H1 (cell line): ENCODE measurements at regions not wholly inside any gene's neighbourhood (a gene's known extent, or its start where the extent isn't known, plus 50 kb on each side); places are given as distances from the start of the nearest gene placed in this dataset.

Experiments used
- CTCF ChIA-PET: fragments of 300-600 bp; sonication (Branson Sonifier 250); formaldehyde crosslinking; loops from one replicate; lab custom pipeline; 2021; ENCODE audit not compliant: partially characterized antibody; lab: Charles Lee
- POLR2A ChIA-PET: fragments of 300-600 bp; sonication (Branson Sonifier 250); formaldehyde crosslinking; loops from one replicate; lab custom pipeline; 2021; ENCODE audit warnings: inconsistent platforms; ENCODE audit not compliant: partially characterized antibody; lab: Charles Lee
- DNase-seq, 2 experiments: peaks; one replicate each; pipeline versions ENCODE4 v3.0.0 to v3.0.0-alpha.2; 2010 to 2022; ENCODE audit warnings: low spot score in 2 of 2, low read depth in 1 of 2, mixed read lengths in 1 of 2
- FAIRE-seq: peaks from 2 replicates; lab custom pipeline; 2011; peaks lifted over from hg19 to GRCh38; lab: Jason Lieb, UNC
- H2AFZ ChIP-seq: 2 replicates; pipeline ENCODE4 v1.8.1; 2012; ENCODE audit warnings: low read length, inconsistent platforms
- H2AK5ac ChIP-seq: 2 replicates; pipeline ENCODE4 v1.6.1; 2013; ENCODE audit warnings: low read depth, low read length
- H2BK120ac ChIP-seq: replicated peaks from 2 replicates; pipeline ENCODE3; 2013; ENCODE audit warnings: low read depth, low read length, inconsistent platforms
- H2BK12ac ChIP-seq: 2 replicates; pipeline ENCODE4 v1.6.1; 2013; ENCODE audit warnings: low read depth, low read length
- H2BK15ac ChIP-seq: 2 replicates; pipeline ENCODE4 v1.6.1; 2013; ENCODE audit warnings: low read length
- H2BK20ac ChIP-seq: 2 replicates; pipeline ENCODE4 v1.6.1; 2013; ENCODE audit warnings: low read length
- H2BK5ac ChIP-seq: 2 replicates; pipeline ENCODE4 v1.6.1; 2013; ENCODE audit warnings: low read depth, low read length
- H3K14ac ChIP-seq: 2 replicates; pipeline ENCODE4 v1.6.1; 2013; ENCODE audit warnings: inconsistent platforms; ENCODE audit not compliant: insufficient read length
- H3K18ac ChIP-seq: 2 replicates; pipeline ENCODE4 v1.6.1; 2013; ENCODE audit warnings: low read length; ENCODE audit errors: extremely low read depth
- H3K23ac ChIP-seq: 2 replicates; pipeline ENCODE4 v1.6.1; 2013; ENCODE audit warnings: inconsistent platforms; ENCODE audit not compliant: insufficient read length
- H3K23me2 ChIP-seq: 2 replicates; pipeline ENCODE4 v1.6.1; 2013; ENCODE audit warnings: low read depth, low read length
- H3K27ac ChIP-seq: 2 replicates; pipeline ENCODE4 v1.6.1; 2011; ENCODE audit warnings: low read depth, low read length, inconsistent platforms
- H3K27me3 ChIP-seq, 4 experiments: replicated peaks in 1 of 4; 1 replicate in 1 of 4; 2 replicates in 3 of 4; pipeline versions ENCODE4 v1.6.1 to v1.8.1; 2011 to 2013; ENCODE audit warnings: low read length in 3 of 4, mild to moderate bottlenecking in 3 of 4, inconsistent platforms in 2 of 4, mixed read lengths in 2 of 4, moderate library complexity in 1 of 4; ENCODE audit not compliant: control insufficient read depth in 3 of 4, insufficient read depth in 3 of 4; ENCODE audit errors: extremely low read depth in 1 of 4
- H3K36me3 ChIP-seq, 4 experiments: 2 replicates each; pipeline versions ENCODE4 v1.6.1 to v1.8.1; 2011 to 2013; ENCODE audit warnings: mild to moderate bottlenecking in 4 of 4, low read length in 3 of 4, moderate library complexity in 2 of 4, control low read depth in 1 of 4, inconsistent platforms in 1 of 4; ENCODE audit not compliant: insufficient read depth in 4 of 4, control insufficient read depth in 2 of 4
- H3K4ac ChIP-seq: replicated peaks from 2 replicates; pipeline ENCODE3; 2013; ENCODE audit warnings: low read length, low read depth, mixed read lengths, inconsistent platforms; ENCODE audit not compliant: insufficient read length
- H3K4me1 ChIP-seq, 4 experiments: replicated peaks in 1 of 4; 1 replicate in 1 of 4; 2 replicates in 3 of 4; pipeline versions ENCODE4 v1.6.1 to v1.8.1; 2011 to 2013; ENCODE audit warnings: low read length in 3 of 4, inconsistent platforms in 2 of 4, mixed read lengths in 1 of 4; ENCODE audit not compliant: insufficient read depth in 4 of 4, control insufficient read depth in 3 of 4
- H3K4me2 ChIP-seq, 2 experiments: 2 replicates each; pipeline versions ENCODE4 v1.6.1 to v1.8.1; 2011 to 2013; ENCODE audit warnings: low read depth in 2 of 2, low read length in 2 of 2, control low read depth in 1 of 2, inconsistent platforms in 1 of 2, mild to moderate bottlenecking in 1 of 2; ENCODE audit not compliant: insufficient read depth in 1 of 2
- H3K4me3 ChIP-seq, 4 experiments: fragments of 200-600, 300-600 bp in 1 of 4; sonication (generic), shearing (Covaris generic), sonication (Bioruptor Twin) in 1 of 4; 2 replicates each; pipeline versions ENCODE4 v1.5.1 to v1.8.1; 2011 to 2016; ENCODE audit warnings: low read length in 4 of 4, low read depth in 3 of 4, control low read depth in 2 of 4, inconsistent platforms in 2 of 4, mild to moderate bottlenecking in 2 of 4, mixed read lengths in 1 of 4, moderate library complexity in 1 of 4; ENCODE audit not compliant: insufficient read depth in 2 of 4; ENCODE audit errors: extremely low read depth in 1 of 4
- H3K56ac ChIP-seq: replicated peaks from 2 replicates; pipeline ENCODE3; 2013; ENCODE audit warnings: low read depth, mild to moderate bottlenecking, mixed read lengths, low read length, inconsistent platforms; ENCODE audit not compliant: insufficient read length
- H3K79me1 ChIP-seq: 2 replicates; pipeline ENCODE4 v1.6.1; 2013; ENCODE audit warnings: low read depth, low read length, control low read depth
- H3K79me2 ChIP-seq, 2 experiments: 2 replicates each; pipeline versions ENCODE4 v1.6.1 to v1.8.1; 2012 to 2013; ENCODE audit warnings: low read length in 2 of 2, mild to moderate bottlenecking in 2 of 2, inconsistent platforms in 1 of 2; ENCODE audit not compliant: insufficient read depth in 2 of 2, control insufficient read depth in 1 of 2
- H3K9ac ChIP-seq, 4 experiments: replicated peaks in 1 of 4; 1 replicate in 1 of 4; 2 replicates in 3 of 4; pipeline versions ENCODE4 v1.6.1 to v1.8.1; 2011 to 2013; ENCODE audit warnings: low read depth in 3 of 4, low read length in 3 of 4, control low read depth in 2 of 4, mild to moderate bottlenecking in 2 of 4, moderate library complexity in 2 of 4, inconsistent platforms in 1 of 4; ENCODE audit errors: extremely low read depth in 1 of 4
- H3K9me3 ChIP-seq, 2 experiments: 2 replicates each; pipeline versions ENCODE4 v1.6.1 to v1.8.1; 2012 to 2013; ENCODE audit warnings: mild to moderate bottlenecking in 2 of 2, moderate library complexity in 2 of 2, control low read depth in 1 of 2, inconsistent platforms in 1 of 2, low read depth in 1 of 2, low read length in 1 of 2, mixed read lengths in 1 of 2; ENCODE audit not compliant: insufficient read depth in 2 of 2
- H4K20me1 ChIP-seq, 2 experiments: replicated peaks in 1 of 2; 2 replicates each; pipeline versions ENCODE3 to v1.8.1; 2011 to 2013; ENCODE audit warnings: inconsistent platforms in 2 of 2, low read length in 2 of 2, mild to moderate bottlenecking in 1 of 2; ENCODE audit not compliant: insufficient read depth in 2 of 2, control insufficient read depth in 1 of 2
- H4K5ac ChIP-seq: 2 replicates; pipeline ENCODE4 v1.6.1; 2013; ENCODE audit warnings: low read length, low read depth, mixed read lengths, inconsistent platforms; ENCODE audit not compliant: insufficient read length
- H4K8ac ChIP-seq: 2 replicates; pipeline ENCODE4 v1.8.0; 2013; ENCODE audit warnings: mild to moderate bottlenecking, moderate library complexity, low read length, inconsistent platforms; ENCODE audit not compliant: insufficient read depth; ENCODE audit errors: extremely low read depth
- H4K91ac ChIP-seq: replicated peaks from 2 replicates; pipeline ENCODE3; 2013; ENCODE audit warnings: low read length, mixed read lengths, inconsistent platforms; ENCODE audit not compliant: insufficient read length
- CBX8 ChIP-seq: fragments of 300-800, 300-1000 bp; sonication (generic); IDR thresholded peaks from 2 replicates; pipeline ENCODE4 v1.7.1; 2016; ENCODE audit warnings: low read depth, low read length, borderline replicate concordance
- CREB1 ChIP-seq: IDR thresholded peaks from 2 replicates; pipeline ENCODE4 v1.6.1; 2012; ENCODE audit warnings: inconsistent platforms
- EP300 ChIP-seq, 2 experiments: IDR thresholded peaks; 1 replicate in 1 of 2; 2 replicates in 1 of 2; pipeline ENCODE4 v1.6.1; 2011 to 2012; ENCODE audit warnings: low read depth in 2 of 2, low read length in 2 of 2, mild to moderate bottlenecking in 2 of 2, borderline replicate concordance in 1 of 2, inconsistent platforms in 1 of 2, moderate library complexity in 1 of 2
- EZH2 ChIP-seq: fragments of 200-600 bp; sonication (generic); IDR thresholded peaks from 2 replicates; pipeline ENCODE4 v1.7.1; 2012; ENCODE audit warnings: low read depth, mild to moderate bottlenecking, moderate library complexity, low read length, inconsistent platforms; ENCODE audit not compliant: severe bottlenecking
- GABPA ChIP-seq: IDR thresholded peaks from 2 replicates; pipeline ENCODE4 v1.6.1; 2011; ENCODE audit warnings: mild to moderate bottlenecking, low read length, moderate library complexity, borderline replicate concordance; ENCODE audit not compliant: insufficient read depth
- KDM1A ChIP-seq: fragments of 200-600, 300-600 bp; sonication (generic); IDR thresholded peaks from 2 replicates; pipeline ENCODE4 v1.7.1; 2016; ENCODE audit warnings: mild to moderate bottlenecking, low read length, borderline replicate concordance
- NRF1 ChIP-seq: IDR thresholded peaks from 2 replicates; pipeline ENCODE4 v1.6.1; 2011; ENCODE audit warnings: mild to moderate bottlenecking, low read depth, low read length, improper control_type of control experiment
- SAP30 ChIP-seq: fragments of 300-600 bp; sonication (generic); IDR thresholded peaks from 2 replicates; pipeline ENCODE4 v1.7.1; 2012; ENCODE audit warnings: low read length, moderate library complexity, mild to moderate bottlenecking, inconsistent platforms; ENCODE audit not compliant: insufficient read depth, insufficient replicate concordance
- SP1 ChIP-seq: IDR thresholded peaks from 2 replicates; pipeline ENCODE4 v1.6.1; 2011; ENCODE audit warnings: low read depth, low read length
- TAF1 ChIP-seq: IDR thresholded peaks from 2 replicates; pipeline ENCODE4 v1.6.1; 2011; ENCODE audit warnings: mild to moderate bottlenecking, low read depth, low read length
- TAF7 ChIP-seq: optimal IDR thresholded peaks from 2 replicates; pipeline ENCODE3; 2011; ENCODE audit warnings: low read depth, mild to moderate bottlenecking, inconsistent platforms, low read length, moderate library complexity, borderline replicate concordance
- WGBS, 2 experiments: shearing (Covaris generic) in 1 of 2; methylation state at CpG; one replicate each; pipeline versions ENCODE4 v1.1.6 to v1.1.7; 2013 to 2015; ENCODE audit warnings: low lambda C conversion rate in 2 of 2, mixed read lengths in 2 of 2, inconsistent platforms in 1 of 2, low coverage in 1 of 2, missing lambda C conversion rate in 1 of 2; ENCODE audit not compliant: insufficient replicate concordance in 2 of 2, insufficient coverage in 1 of 2, insufficient read length in 1 of 2; ENCODE audit errors: extremely low coverage in 1 of 2, missing lambda C conversion rate in 1 of 2; 5-methylcytosine and 5-hydroxymethylcytosine counted together

- DNase-seq (no peak), FAIRE-seq (peak; percentile 78)
- Histone ChIP-seq H3K4me1 (peaks cover 0 to 6% (median 1%) of the 10 kb centered on the region in 4 experiments; a peak in 1 of 7 replicates), H3K9me3 (no peaks in the 10 kb centered on the region), H4K8ac (no peak overlapping the region), H2BK20ac (no peak overlapping the region), H4K91ac (no peak overlapping the region), H3K56ac (no peak overlapping the region), H3K18ac (no peak overlapping the region), H3K4ac (no peak overlapping the region), H2BK15ac (no peak overlapping the region), H3K23ac (no peak overlapping the region), H2AK5ac (no peak overlapping the region), H4K5ac (no peak overlapping the region), H2AFZ (no peak overlapping the region), H3K4me2 (no peak overlapping the region), H3K36me3 (no peaks in the 10 kb centered on the region), H3K79me1 (no peaks in the 10 kb centered on the region), H3K23me2 (no peaks in the 10 kb centered on the region), H3K9ac (no peak overlapping the region), H3K79me2 (peaks cover 0 to 15% of the 10 kb centered on the region in 2 experiments; a peak in 1 of 4 replicates), H2BK5ac (no peak overlapping the region), H3K27ac (no peak overlapping the region), H2BK12ac (no peak overlapping the region), H2BK120ac (no peak overlapping the region), H3K14ac (no peak overlapping the region), H3K4me3 (no peak overlapping the region), H3K27me3 (no peaks in the 10 kb centered on the region), H4K20me1 (peaks cover 0 to 7% of the 10 kb centered on the region in 2 experiments)
- ChIA-PET CTCF (interaction anchor here (1.0 to 2.1 kb wide), 8 partner anchors 10 to 252 kb away, joined by 3 to 9 read pairs (median 5); partner anchors contain the start of gene FAM50B), POLR2A (interaction anchor here (1.3 kb wide), 1 partner anchor 24 kb away, joined by 4 read pairs; a partner anchor contains a TSS)
- 82% methylated on average over 3 of the region's 3 CpGs; no CpG with 5 or more reads in 1 of the 2 experiments for whole genome bisulfite sequencing, 2 experiments
- TF ChIP-seq EZH2, result no peak
- TF ChIP-seq CREB1, result no peak
- no peak for TF ChIP-seq SAP30
- no peak for TF ChIP-seq TAF7
- TF ChIP-seq CBX8, result no peak
- TF ChIP-seq TAF1, result no peak
- TF ChIP-seq SP1, result no peak
- no peak for TF ChIP-seq EP300 (IDR thresholded peaks at IDR 0.05; ENCODE audit: borderline replicate concordance in 1 of 2, low read depth in 2 of 2, low read length in 2 of 2)
- TF ChIP-seq GABPA, result no peak
- TF ChIP-seq NRF1, result no peak
- no peak for TF ChIP-seq KDM1A
Measured at GRCh38 chr6:3997177-3997770, 81.7 kb downstream of the FAM217A start.
